ENCODE measurements at regions not wholly inside any gene's neighbourhood (a gene's known extent, or its start where the extent isn't known, plus 50 kb on each side); places are given as distances from the start of the nearest gene placed in this dataset.
"Not testable (repeated sequence)": the region's sequence is repeated elsewhere in the genome, so short reads cannot be mapped to it uniquely, and the experiment has no call there.

DNA sequence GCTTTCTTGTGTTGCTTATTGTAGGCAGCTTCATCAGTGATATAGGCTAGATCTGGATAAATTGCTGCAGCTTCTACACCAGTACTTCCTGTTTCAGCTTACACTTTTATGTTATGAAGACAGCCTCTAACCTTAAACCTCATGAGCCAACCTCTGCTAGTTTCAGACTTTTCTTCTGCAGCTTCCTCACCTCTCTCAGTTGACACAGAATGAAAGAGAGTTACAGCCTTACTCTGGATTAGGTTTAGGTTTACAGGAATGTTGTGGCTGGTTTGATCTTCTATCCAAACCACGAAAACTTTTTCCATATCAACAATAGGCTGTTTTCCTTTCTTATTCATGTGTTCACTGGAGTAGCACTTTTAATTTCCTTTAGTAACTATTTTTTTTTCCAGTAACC, 76.9 kb upstream of the RNPC3 start:
- CTCF ChIA-PET = interaction anchor here (0.8 to 1.7 kb wide), 3 partner anchors 9 to 342 kb away, joined by 3 to 7 read pairs (median 4); no protein-coding TSS in a partner anchor
- POLR2A ChIA-PET = interaction anchor here (0.7 kb wide), 1 partner anchor 105 kb away, joined by 3 read pairs; no protein-coding TSS in a partner anchor
- H3K4me3 ChIP-seq (ENCODE audit: low read depth, low read length) = no peak overlapping the region
- TF ChIP-seq, protein P1, sequence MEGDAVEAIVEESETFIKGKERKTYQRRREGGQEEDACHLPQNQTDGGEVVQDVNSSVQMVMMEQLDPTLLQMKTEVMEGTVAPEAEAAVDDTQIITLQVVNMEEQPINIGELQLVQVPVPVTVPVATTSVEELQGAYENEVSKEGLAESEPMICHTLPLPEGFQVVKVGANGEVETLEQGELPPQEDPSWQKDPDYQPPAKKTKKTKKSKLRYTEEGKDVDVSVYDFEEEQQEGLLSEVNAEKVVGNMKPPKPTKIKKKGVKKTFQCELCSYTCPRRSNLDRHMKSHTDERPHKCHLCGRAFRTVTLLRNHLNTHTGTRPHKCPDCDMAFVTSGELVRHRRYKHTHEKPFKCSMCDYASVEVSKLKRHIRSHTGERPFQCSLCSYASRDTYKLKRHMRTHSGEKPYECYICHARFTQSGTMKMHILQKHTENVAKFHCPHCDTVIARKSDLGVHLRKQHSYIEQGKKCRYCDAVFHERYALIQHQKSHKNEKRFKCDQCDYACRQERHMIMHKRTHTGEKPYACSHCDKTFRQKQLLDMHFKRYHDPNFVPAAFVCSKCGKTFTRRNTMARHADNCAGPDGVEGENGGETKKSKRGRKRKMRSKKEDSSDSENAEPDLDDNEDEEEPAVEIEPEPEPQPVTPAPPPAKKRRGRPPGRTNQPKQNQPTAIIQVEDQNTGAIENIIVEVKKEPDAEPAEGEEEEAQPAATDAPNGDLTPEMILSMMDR (IDR thresholded peaks at IDR 0.05; ENCODE audit: insufficient read depth, low read length, missing control alignments) = no peak
- DNase-seq (ENCODE audit: low read depth, low spot score) = no peak

DNA sequence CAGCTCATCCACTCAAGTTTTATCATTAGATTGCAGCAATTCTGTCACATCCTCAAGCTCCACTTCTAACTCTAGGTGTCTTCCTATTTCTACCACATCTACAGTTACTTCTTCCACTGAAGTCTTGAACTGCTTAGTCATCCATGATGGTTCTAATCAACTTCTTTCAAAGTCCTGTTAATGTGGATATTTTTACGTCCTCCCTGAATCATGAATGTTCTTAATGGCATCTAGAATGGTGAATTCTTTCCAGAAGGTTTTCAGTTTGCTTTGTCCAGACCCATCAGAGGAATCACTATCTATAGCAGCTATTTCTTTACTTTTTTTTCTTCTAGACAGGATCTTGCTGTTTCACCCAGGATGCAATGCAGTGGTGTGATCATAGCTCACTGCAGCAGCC, 78.0 kb upstream of the RNPC3 start:
- ChIA-PET CTCF (interaction anchor here (1.6 to 1.7 kb wide), 3 partner anchors 8 to 341 kb away, joined by 4 to 8 read pairs (median 7); no protein-coding TSS in a partner anchor), POLR2A (no interaction called here)
- DNase-seq (ENCODE audit: low read depth, low spot score) = no peak
- H3K4me3 ChIP-seq (ENCODE audit: low read depth, low read length) = no peak overlapping the region
- TF ChIP-seq, protein P1 (IDR thresholded peaks at IDR 0.05; ENCODE audit: insufficient read depth, low read length, missing control alignments) = no peak

DNA sequence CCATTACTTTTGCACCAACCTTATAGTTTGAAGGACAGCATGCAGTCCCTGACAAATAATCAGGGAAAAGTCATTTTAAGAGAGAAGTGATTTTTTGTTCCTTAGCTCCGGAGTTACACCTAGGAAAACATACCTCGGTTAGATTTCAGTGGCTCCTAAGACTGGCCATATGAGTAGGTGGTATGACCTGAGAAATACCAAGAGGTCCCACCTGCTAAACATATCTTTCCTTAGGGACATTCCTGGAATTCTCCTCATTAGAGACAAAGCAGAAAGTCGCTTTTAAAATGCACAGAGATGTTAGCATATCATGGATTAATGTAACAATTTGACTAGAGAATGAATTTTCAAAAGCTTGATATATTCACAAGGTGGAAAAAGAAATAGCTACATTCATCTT, 84.2 kb upstream of the RNPC3 start:
- ChIA-PET CTCF (interaction anchor here (0.8 kb wide), 1 partner anchor 11 kb away, joined by 3 read pairs; no protein-coding TSS in a partner anchor), POLR2A (no interaction called here)
- DNase-seq (ENCODE audit: low read depth, low spot score) = no peak
- H3K4me3 ChIP-seq (ENCODE audit: low read depth, low read length) = no peak overlapping the region
- TF ChIP-seq, protein P1 (IDR thresholded peaks at IDR 0.05; ENCODE audit: insufficient read depth, low read length, missing control alignments) = no peak

DNA sequence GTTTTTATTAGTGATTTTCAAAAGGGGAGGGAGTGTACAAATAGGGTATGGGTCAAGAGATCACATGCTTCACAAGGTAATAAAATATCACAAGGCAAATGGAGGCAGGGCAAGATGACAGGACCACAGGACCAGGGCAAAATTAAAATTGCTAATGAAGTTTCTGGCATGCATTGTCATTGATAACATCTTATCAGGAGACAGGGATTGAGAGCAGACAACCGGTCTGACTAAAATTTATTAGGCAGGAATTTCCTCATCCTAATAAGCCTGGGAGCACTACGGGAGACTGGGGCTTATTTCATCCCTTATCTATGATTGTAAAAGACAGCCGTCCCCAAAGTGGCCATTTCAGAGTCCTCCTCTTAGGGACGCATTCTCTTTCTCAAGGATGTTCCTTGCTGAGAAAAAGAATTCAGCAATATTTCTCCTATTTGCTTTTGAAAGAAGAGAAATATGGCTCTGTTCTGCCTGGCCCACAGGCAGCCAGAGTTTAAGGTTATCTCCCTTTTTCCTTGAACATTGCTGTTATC, 88.9 kb upstream of the RNPC3 start:
- CTCF ChIA-PET; POLR2A ChIA-PET; DNase-seq (ENCODE audit: low read depth, low spot score); H3K4me3 ChIP-seq (ENCODE audit: low read depth, low read length): not testable (repeated sequence)

DNA sequence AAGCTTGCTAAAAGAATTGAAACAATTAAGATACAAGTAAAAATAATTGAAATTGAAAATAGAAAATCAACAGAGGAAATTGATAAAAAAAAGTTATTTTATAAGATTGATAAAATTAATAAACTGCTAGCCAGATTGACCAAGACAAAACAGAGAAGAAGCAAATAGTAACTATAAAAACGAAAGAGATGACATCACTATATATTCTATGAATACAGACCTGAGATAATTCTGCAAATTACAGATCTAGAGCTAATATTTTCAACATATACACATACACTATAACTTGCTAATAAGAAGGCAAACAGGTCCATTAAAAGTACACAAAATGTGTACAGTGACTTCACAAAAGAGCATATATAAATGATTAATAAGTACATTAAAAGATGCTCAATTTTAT, 90.1 kb upstream of the RNPC3 start:
- CTCF ChIA-PET = no interaction called here
- POLR2A ChIA-PET = no interaction called here
- TF ChIP-seq, protein P1 (IDR thresholded peaks at IDR 0.05; ENCODE audit: insufficient read depth, low read length, missing control alignments) = no peak
- DNase-seq (ENCODE audit: low read depth, low spot score) = no peak
- no peak overlapping the region for H3K4me3 ChIP-seq (ENCODE audit: low read depth, low read length)

DNA sequence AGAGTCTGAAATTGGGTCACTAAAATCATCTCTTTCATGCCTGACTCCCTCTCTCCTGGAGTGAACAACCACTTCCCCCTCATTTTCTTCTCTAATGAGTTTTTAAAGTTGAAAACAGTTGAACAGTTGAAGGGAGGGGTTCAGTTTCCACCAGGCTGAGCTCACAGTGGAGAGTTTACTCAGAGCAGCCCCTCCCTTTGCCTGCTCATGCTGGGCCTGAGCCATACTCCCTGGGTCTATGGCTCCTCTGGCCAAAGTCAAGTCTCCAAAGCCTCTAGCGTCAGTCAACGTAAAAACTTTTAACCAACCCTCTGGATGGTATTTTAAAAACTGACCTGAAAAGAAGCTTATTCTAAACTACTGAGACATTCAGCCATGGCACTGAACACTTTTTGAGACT, 100.8 kb upstream of the RNPC3 start:
- POLR2A ChIA-PET = no interaction called here
- no peak overlapping the region for H3K4me3 ChIP-seq (ENCODE audit: low read depth, low read length)
- no peak for DNase-seq (ENCODE audit: low read depth, low spot score)
- TF ChIP-seq, protein P1 (IDR thresholded peaks at IDR 0.05; ENCODE audit: insufficient read depth, low read length, missing control alignments) = no peak
- CTCF ChIA-PET = interaction anchor here (1.1 kb wide), 1 partner anchor 37 kb away, joined by 3 read pairs; no protein-coding TSS in a partner anchor

DNA sequence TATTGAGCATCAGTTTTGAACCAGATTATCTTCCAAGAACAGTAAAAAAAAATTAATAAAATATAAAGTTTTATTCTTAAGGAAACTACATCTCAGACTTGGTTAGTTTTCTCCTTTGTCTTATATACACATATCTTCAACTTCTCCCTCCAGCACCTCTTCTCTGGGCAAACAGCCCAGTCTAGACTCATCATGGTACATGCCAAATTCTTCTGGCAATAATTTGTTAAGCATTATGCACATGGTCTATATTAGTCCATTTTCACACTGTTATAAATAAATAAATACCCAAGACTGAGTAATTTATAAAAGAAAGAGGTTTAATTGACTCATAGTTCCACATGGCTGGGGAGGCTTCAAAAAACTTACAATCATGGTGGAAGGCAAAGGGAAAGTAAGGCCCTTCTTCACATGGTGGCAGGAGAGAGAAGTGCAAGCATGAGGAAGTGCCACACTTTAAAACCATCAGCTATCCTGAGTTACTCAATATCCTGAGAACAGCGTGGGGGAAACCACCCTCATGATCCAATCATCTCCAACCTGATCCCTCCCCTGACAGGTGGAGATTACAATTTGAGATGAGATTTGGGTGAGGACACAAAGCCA, 108.7 kb upstream of the RNPC3 start:
- POLR2A ChIA-PET = no interaction called here
- CTCF ChIA-PET = interaction anchor here (1.0 kb wide), 1 partner anchor 23 kb away, joined by 3 read pairs; no protein-coding TSS in a partner anchor
- DNase-seq (ENCODE audit: low read depth, low spot score) = no peak
- TF ChIP-seq, protein P1 (IDR thresholded peaks at IDR 0.05; ENCODE audit: insufficient read depth, low read length, missing control alignments) = no peak
- no peak overlapping the region for H3K4me3 ChIP-seq (ENCODE audit: low read depth, low read length)

Measured in AG04449 (cell line).